C4-2B (cell line): ENCODE measurements at regions not wholly inside any gene's neighbourhood (a gene's known extent, or its start where the extent isn't known, plus 50 kb on each side); places are given as distances from the start of the nearest gene placed in this dataset.

Experiments used
- CTCF ChIP-seq: fragments of 450-650 bp; conservative IDR thresholded peaks from 2 replicates; pipeline ENCODE4 v1.5.1; 2017; ENCODE audit warnings: mild to moderate bottlenecking
- ZFX ChIP-seq: fragments of 450-650 bp; IDR thresholded peaks from 2 replicates; pipeline ENCODE4 v1.6.1; 2017

- TF ChIP-seq CTCF (no peak), ZFX (no peak)
Observed at GRCh38 chr11:91978747-91979146, 245.9 kb upstream of the FAT3 start.
